Fibroblast of the aortic adventitia (primary cell): ENCODE measurements at regions not wholly inside any gene's neighbourhood (a gene's known extent, or its start where the extent isn't known, plus 50 kb on each side); places are given as distances from the start of the nearest gene placed in this dataset.

Experiments
- DNase-seq: peaks from one replicate; pipeline ENCODE4 v3.0.0-alpha.2; 2010; ENCODE audit warnings: low read depth
- H3K4me3 ChIP-seq: 2 replicates; pipeline ENCODE4 v1.5.1; 2011; ENCODE audit warnings: low read depth, mild to moderate bottlenecking, control low read depth, low read length, moderate library complexity
- TF ChIP-seq, protein P1 (sequence below): IDR thresholded peaks from 2 replicates; pipeline ENCODE4 v1.5.1; 2011; ENCODE audit warnings: mild to moderate bottlenecking, low read length, control low read depth, inconsistent platforms; ENCODE audit not compliant: insufficient read depth

DNA sequence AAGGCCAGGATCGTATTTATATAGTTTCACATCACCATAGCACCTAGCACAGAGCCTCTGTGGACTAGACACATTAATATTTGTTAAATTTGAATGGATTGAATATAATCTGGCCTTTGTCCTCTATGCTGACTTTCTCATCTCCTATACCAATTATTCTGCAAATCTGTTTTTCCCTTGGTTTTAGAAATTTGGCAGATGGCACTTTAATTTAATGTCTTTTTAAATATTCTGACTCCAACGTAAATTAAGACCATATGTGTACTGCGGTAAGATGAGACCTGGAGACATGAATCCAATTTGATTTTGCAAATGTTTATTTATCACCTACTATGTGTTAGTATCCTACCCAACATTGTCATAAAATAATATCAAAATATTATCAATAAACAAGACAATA, 1281.9 kb upstream of the PIK3C3 start:
- TF ChIP-seq, protein P1, sequence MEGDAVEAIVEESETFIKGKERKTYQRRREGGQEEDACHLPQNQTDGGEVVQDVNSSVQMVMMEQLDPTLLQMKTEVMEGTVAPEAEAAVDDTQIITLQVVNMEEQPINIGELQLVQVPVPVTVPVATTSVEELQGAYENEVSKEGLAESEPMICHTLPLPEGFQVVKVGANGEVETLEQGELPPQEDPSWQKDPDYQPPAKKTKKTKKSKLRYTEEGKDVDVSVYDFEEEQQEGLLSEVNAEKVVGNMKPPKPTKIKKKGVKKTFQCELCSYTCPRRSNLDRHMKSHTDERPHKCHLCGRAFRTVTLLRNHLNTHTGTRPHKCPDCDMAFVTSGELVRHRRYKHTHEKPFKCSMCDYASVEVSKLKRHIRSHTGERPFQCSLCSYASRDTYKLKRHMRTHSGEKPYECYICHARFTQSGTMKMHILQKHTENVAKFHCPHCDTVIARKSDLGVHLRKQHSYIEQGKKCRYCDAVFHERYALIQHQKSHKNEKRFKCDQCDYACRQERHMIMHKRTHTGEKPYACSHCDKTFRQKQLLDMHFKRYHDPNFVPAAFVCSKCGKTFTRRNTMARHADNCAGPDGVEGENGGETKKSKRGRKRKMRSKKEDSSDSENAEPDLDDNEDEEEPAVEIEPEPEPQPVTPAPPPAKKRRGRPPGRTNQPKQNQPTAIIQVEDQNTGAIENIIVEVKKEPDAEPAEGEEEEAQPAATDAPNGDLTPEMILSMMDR, result no peak
- no peak overlapping the region for H3K4me3 ChIP-seq
- DNase-seq, result no peak

- TF ChIP-seq, protein P1, result no peak
- DNase-seq, result no peak
Observed at GRCh38 chr18:40672590-40672989, 1282.4 kb upstream of the PIK3C3 start.

GRCh38 chr18:40670668-40671375, 1284.2 kb upstream of the PIK3C3 start:
- DNase-seq, result no peak
- no peak overlapping the region for H3K4me3 ChIP-seq
- TF ChIP-seq, protein P1, result no peak

More at GRCh38 chr18:40672590-40672989, 1282.4 kb upstream of the PIK3C3 start:
- H3K4me3 ChIP-seq, result no peak overlapping the region

GRCh38 chr18:40662898-40663437, 1292.1 kb upstream of the PIK3C3 start:
- H3K4me3 ChIP-seq, result no peak overlapping the region
- TF ChIP-seq, protein P1, result no peak
- no peak for DNase-seq

- TF ChIP-seq, protein P1, result no peak
- H3K4me3 ChIP-seq, result no peak overlapping the region
- DNase-seq, result no peak
Observed at GRCh38 chr18:40653682-40654081, 1301.4 kb upstream of the PIK3C3 start.

GRCh38 chr18:40652321-40652720, 1302.7 kb upstream of the PIK3C3 start:
- DNase-seq, result no peak
- TF ChIP-seq, protein P1, result no peak

More at GRCh38 chr18:40652321-40652720, 1302.7 kb upstream of the PIK3C3 start:
- H3K4me3 ChIP-seq, result no peak overlapping the region
